Karpas-422 (cell line): ENCODE measurements at regions not wholly inside any gene's neighbourhood (a gene's known extent, or its start where the extent isn't known, plus 50 kb on each side); places are given as distances from the start of the nearest gene placed in this dataset.

Experiments used
- DNase-seq: peaks from one replicate; pipeline ENCODE4 v3.0.0-alpha.2; 2015
- H2AFZ ChIP-seq: fragments of 200-600 bp; sonication (generic); 2 replicates; pipeline ENCODE4 v1.6.1; 2014; ENCODE audit warnings: antibody characterized with exemption, low read length, mixed read lengths
- H3K27ac ChIP-seq: fragments of 200-600 bp; sonication (generic); 2 replicates; pipeline ENCODE4 v1.5.1; 2014; ENCODE audit warnings: mild to moderate bottlenecking, low read length, moderate library complexity
- H3K27me3 ChIP-seq: fragments of 200-600 bp; sonication (generic); 2 replicates; pipeline ENCODE4 v1.6.1; 2014; ENCODE audit warnings: low read length, mixed read lengths
- H3K36me3 ChIP-seq: fragments of 200-600 bp; sonication (generic); 2 replicates; pipeline ENCODE4 v1.6.1; 2014; ENCODE audit warnings: low read length, mixed read lengths; ENCODE audit not compliant: insufficient read depth
- H3K4me1 ChIP-seq: fragments of 200-600 bp; sonication (generic); 2 replicates; pipeline ENCODE4 v1.6.1; 2014; ENCODE audit warnings: mild to moderate bottlenecking, low read length, mixed read lengths
- H3K4me2 ChIP-seq: fragments of 200-600 bp; sonication (generic); 2 replicates; pipeline ENCODE4 v1.6.1; 2014; ENCODE audit warnings: low read length, low read depth, mild to moderate bottlenecking; ENCODE audit not compliant: poor library complexity, severe bottlenecking
- H3K4me3 ChIP-seq: fragments of 200-600 bp; sonication (generic); 2 replicates; pipeline ENCODE4 v1.5.1; 2014; ENCODE audit warnings: mild to moderate bottlenecking, antibody characterized with exemption, low read length, mixed read lengths
- H3K79me2 ChIP-seq: fragments of 200-600 bp; sonication (generic); 2 replicates; pipeline ENCODE4 v1.6.1; 2014; ENCODE audit warnings: mild to moderate bottlenecking, low read length, mixed read lengths
- H3K9ac ChIP-seq: fragments of 200-600 bp; sonication (generic); 2 replicates; pipeline ENCODE4 v1.6.0; 2014; ENCODE audit warnings: low read length
- H3K9me2 ChIP-seq: fragments of 200-600 bp; sonication (generic), shearing (Covaris generic); replicated peaks from 2 replicates; pipeline ENCODE4 v1.6.0; 2014; ENCODE audit warnings: mild to moderate bottlenecking, low read length, moderate library complexity; ENCODE audit not compliant: insufficient read depth
- H3K9me3 ChIP-seq: fragments of 300-700, 200-600 bp; sonication (generic); 2 replicates; pipeline ENCODE4 v1.6.1; 2014; ENCODE audit warnings: low read length, mixed read lengths
- H4K20me1 ChIP-seq: fragments of 200-600 bp; sonication (generic); 2 replicates; pipeline ENCODE4 v1.6.1; 2014; ENCODE audit warnings: mild to moderate bottlenecking, antibody characterized with exemption, low read length, low read depth; ENCODE audit not compliant: insufficient read depth

DNA sequence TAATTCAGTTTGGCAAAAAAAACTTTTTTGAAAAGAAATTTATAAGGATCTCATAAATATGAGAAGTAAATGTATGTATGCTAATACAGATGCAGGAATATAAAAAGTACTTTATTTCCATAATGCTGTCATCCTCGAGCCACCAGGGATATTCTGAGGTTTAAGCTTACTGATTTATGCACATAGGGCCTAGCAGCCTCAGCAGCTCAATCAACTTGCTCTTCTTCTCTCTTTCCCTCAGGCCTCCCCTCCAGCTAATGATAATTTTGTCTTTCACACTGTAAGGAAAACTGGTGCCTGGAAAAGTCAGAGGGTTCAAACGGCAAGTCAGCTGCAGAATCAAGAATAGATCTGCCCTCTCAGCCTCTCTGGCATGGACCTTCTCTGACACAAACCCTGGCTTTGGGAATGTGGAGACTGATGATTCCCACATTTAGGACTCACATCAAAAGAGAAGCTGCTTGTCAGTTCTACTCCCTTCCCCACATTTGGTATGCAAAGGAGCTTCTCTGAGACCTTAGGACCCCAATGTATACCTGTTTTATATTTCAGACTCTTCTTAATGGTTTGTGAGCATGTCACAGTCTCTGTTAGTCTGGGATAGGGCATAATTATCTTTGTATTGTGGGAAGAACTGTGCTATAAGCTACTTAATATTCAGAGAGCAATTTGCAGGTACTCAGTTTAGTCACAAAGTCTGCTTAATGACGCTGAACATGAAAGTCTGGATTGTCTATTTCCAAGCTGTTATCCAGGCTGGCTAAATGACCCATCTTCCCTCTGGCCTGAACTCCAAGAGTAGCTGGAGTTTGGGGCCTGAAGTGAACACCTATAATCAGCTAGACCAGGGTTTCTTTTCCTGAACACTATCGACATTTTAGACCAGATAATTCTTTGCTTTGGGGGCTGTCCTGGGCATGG lies 52.1 kb upstream of the DIPK1A start:
- Histone ChIP-seq H2AFZ (peak overlapping the region; percentile 36; the same call in 1 of the 2 replicates), H3K4me2 (peak overlapping the region; percentile 74)

GRCh38 chr1:93014168-93014567 lies 52.9 kb upstream of the DIPK1A start:
- H3K9me2 ChIP-seq: no peaks in the 10 kb centered on the region
- H3K9me3 ChIP-seq: no peaks in the 10 kb centered on the region
- peak overlapping the region; percentile 74 for H3K4me2 ChIP-seq
- no peaks in the 10 kb centered on the region for H4K20me1 ChIP-seq
- no peaks in the 10 kb centered on the region for H3K36me3 ChIP-seq
- peak overlapping the region; percentile 75 for H3K9ac ChIP-seq
- peaks cover 60% of the 10 kb centered on the region for H3K4me1 ChIP-seq
- peak overlapping the region; percentile 36; the same call in 1 of the 2 replicates for H2AFZ ChIP-seq
- DNase-seq: peak; percentile 57
- H3K27ac ChIP-seq: peak overlapping the region; percentile 98
- H3K79me2 ChIP-seq: no peaks in the 10 kb centered on the region
- no peaks in the 10 kb centered on the region for H3K27me3 ChIP-seq
- peak overlapping the region; percentile 56; the same call in 1 of the 2 replicates for H3K4me3 ChIP-seq

More for the DNA sequence above, 52.1 kb upstream of the DIPK1A start:
- H3K27me3 ChIP-seq: no peaks in the 10 kb centered on the region
- peak overlapping the region; percentile 75 for H3K9ac ChIP-seq
- DNase-seq: peak; percentile 65
- H3K36me3 ChIP-seq: no peaks in the 10 kb centered on the region
- H3K79me2 ChIP-seq: no peaks in the 10 kb centered on the region
- H3K9me3 ChIP-seq: no peaks in the 10 kb centered on the region
- H3K4me1 ChIP-seq: peaks cover 60% of the 10 kb centered on the region
- no peaks in the 10 kb centered on the region for H4K20me1 ChIP-seq
- no peaks in the 10 kb centered on the region for H3K9me2 ChIP-seq
- peak overlapping the region; percentile 56 for H3K4me3 ChIP-seq
- H3K27ac ChIP-seq: peak overlapping the region; percentile 98

- Histone ChIP-seq H3K4me3 (no peak overlapping the region), H2AFZ (no peak overlapping the region), H3K9ac (no peak overlapping the region), H3K27ac (peak overlapping the region; percentile 98), H3K27me3 (no peaks in the 10 kb centered on the region), H3K79me2 (no peaks in the 10 kb centered on the region), H3K4me2 (peak overlapping the region; percentile 42), H4K20me1 (no peaks in the 10 kb centered on the region), H3K9me3 (no peaks in the 10 kb centered on the region), H3K36me3 (no peaks in the 10 kb centered on the region), H3K4me1 (peaks cover 63% of the 10 kb centered on the region), H3K9me2 (no peaks in the 10 kb centered on the region)
- DNase-seq: peak; percentile 53
These were observed 54.3 kb upstream of the DIPK1A start for GRCh38 chr1:93015590-93015989.

DNA sequence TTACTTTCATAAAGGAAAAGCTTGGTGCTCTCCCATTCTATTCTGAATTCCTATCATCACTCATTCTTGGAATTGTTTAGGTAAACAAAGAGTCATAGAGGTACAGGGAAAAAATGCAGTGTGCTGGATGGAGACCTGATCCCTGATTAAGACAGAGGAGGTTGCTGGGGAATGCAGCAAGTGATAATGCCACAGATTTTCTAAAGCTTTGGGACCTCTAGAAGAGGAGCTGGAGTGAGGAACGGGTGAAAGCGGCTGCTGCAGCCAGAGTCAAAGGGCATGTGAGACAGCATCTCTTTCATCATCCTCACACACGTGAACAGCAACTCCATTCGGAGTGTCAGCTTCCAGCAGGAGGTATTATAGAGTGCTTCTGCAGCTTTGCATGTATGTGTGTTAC lies 54.9 kb upstream of the DIPK1A start:
- DNase-seq: no peak
- peak overlapping the region; percentile 42 for H3K4me2 ChIP-seq

GRCh38 chr1:93021539-93022134 lies 57.4 kb upstream of the MTF2 start:
- Histone ChIP-seq H3K4me2 (peak overlapping the region; percentile 71), H3K9me3 (no peaks in the 10 kb centered on the region), H2AFZ (peak overlapping the region; percentile 86; the same call in 1 of the 2 replicates), H3K27me3 (no peaks in the 10 kb centered on the region), H3K79me2 (no peaks in the 10 kb centered on the region), H3K9ac (peak overlapping the region; percentile 45), H3K9me2 (no peaks in the 10 kb centered on the region), H3K4me1 (peaks cover 68% of the 10 kb centered on the region), H4K20me1 (no peaks in the 10 kb centered on the region), H3K27ac (peak overlapping the region; percentile 97), H3K36me3 (no peaks in the 10 kb centered on the region), H3K4me3 (peak overlapping the region; percentile 47)
- DNase-seq: peak; percentile 85

More for the DNA sequence above, 54.9 kb upstream of the DIPK1A start:
- H3K27ac ChIP-seq: peak overlapping the region; percentile 98
- H3K4me1 ChIP-seq: peaks cover 67% of the 10 kb centered on the region
- no peaks in the 10 kb centered on the region for H3K27me3 ChIP-seq
- H3K79me2 ChIP-seq: no peaks in the 10 kb centered on the region
- H3K4me3 ChIP-seq: no peak overlapping the region
- no peaks in the 10 kb centered on the region for H3K9me3 ChIP-seq
- no peaks in the 10 kb centered on the region for H3K9me2 ChIP-seq
- no peaks in the 10 kb centered on the region for H3K36me3 ChIP-seq
- no peak overlapping the region; the same call in 1 of the 2 replicates for H3K9ac ChIP-seq
- H4K20me1 ChIP-seq: no peaks in the 10 kb centered on the region
- H2AFZ ChIP-seq: no peak overlapping the region

DNA sequence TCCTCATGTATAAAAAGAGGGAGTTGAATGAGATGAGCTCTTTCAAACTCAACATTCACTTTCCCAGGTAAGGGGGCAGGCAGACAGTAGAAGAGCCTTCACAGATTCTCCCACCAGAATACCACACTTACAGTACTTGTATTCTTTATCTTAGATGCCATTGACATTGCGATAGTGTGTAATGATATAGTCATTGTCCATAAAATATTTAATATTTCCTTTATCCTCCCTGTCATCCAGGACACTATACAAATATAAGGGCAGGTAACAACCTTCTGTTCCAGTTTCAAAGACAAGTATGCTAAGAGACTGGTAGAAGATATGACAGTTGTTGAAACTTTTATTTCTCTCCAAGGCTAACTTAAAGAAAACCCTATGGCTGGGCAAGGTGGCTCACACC lies 56.5 kb upstream of the MTF2 start:
- Histone ChIP-seq H4K20me1 (no peaks in the 10 kb centered on the region), H3K36me3 (no peaks in the 10 kb centered on the region), H3K9me3 (no peaks in the 10 kb centered on the region), H3K4me2 (peak overlapping the region; percentile 71), H3K27me3 (no peaks in the 10 kb centered on the region), H3K27ac (peak overlapping the region; percentile 97), H3K4me3 (peak overlapping the region; percentile 47; the same call in 1 of the 2 replicates), H3K9me2 (no peaks in the 10 kb centered on the region), H3K9ac (peak overlapping the region; percentile 45), H3K4me1 (peaks cover 62% of the 10 kb centered on the region), H3K79me2 (no peaks in the 10 kb centered on the region), H2AFZ (peak overlapping the region; percentile 86)
- no peak for DNase-seq

DNA sequence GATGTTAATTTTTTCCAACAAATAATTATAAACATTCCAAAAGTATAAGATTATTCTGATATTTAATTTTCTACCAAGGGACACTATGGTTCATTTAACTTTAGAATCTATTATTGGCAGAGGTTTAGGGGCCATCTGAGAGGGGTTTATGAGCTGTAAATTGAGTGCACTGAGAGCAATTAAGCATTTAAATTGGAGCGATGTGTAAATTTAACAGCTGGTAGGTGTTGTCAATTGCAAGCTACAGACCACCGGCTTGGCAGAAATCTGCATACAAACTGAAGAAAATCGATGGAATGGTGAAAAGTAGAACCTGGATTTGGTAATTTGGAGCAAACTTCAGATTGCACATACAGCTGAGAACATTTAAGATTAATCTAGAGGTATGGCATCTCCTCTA lies 55.8 kb upstream of the MTF2 start:
- Histone ChIP-seq H4K20me1 (no peaks in the 10 kb centered on the region), H3K4me3 (no peak overlapping the region), H3K79me2 (no peaks in the 10 kb centered on the region), H3K27me3 (no peaks in the 10 kb centered on the region), H3K9ac (peak overlapping the region; percentile 38; the same call in 1 of the 2 replicates), H3K4me2 (peak overlapping the region; percentile 55), H3K9me3 (no peaks in the 10 kb centered on the region), H3K9me2 (no peaks in the 10 kb centered on the region), H3K4me1 (peaks cover 62% of the 10 kb centered on the region), H3K36me3 (no peaks in the 10 kb centered on the region), H3K27ac (peak overlapping the region; percentile 97), H2AFZ (peak overlapping the region; percentile 21; the same call in 1 of the 2 replicates)
- DNase-seq: peak; percentile 60

DNA sequence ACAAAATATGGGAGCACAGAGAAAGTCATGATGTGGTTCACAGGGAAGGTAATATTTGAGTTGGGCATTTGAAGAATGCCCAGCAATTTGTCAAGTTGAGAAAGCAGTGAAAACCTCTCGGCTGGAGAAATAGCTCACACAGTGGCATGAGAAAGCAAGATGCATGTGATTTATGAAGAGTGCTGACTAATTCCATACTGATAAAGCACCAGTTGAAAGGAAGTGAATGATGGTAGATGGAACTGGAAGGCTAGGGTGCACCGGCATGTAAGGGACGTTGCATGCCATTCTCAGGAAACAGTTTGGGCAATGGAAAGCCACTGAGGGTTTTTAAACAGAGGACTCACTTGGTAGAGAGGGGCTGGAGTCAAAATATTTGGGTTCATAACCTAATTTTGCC lies 53.5 kb upstream of the MTF2 start:
- Histone ChIP-seq H3K4me3 (no peak overlapping the region), H3K9me3 (no peaks in the 10 kb centered on the region), H3K27me3 (no peaks in the 10 kb centered on the region), H3K9me2 (no peaks in the 10 kb centered on the region), H3K4me2 (peak overlapping the region; percentile 39), H2AFZ (no peak overlapping the region), H3K4me1 (peaks cover 82% of the 10 kb centered on the region), H3K36me3 (no peaks in the 10 kb centered on the region), H3K9ac (peak overlapping the region; percentile 21; the same call in 1 of the 2 replicates), H3K79me2 (no peaks in the 10 kb centered on the region), H3K27ac (peak overlapping the region; percentile 97), H4K20me1 (no peaks in the 10 kb centered on the region)
- DNase-seq: no peak
